K562 (cell line): ENCODE measurements at regions not wholly inside any gene's neighbourhood (a gene's known extent, or its start where the extent isn't known, plus 50 kb on each side); places are given as distances from the start of the nearest gene placed in this dataset.
A peak's percentile ranks its signal among the peaks of the same experiment; 100 is the strongest.

Source experiments
- BACH1 ChIP-seq: fragments of 200-800 bp; sonication (Bioruptor generic); IDR thresholded peaks from 2 replicates; pipeline ENCODE4 v1.6.1; 2016; ENCODE audit warnings: missing genetic modification characterization, missing compliant biosample characterization
- BRD9 ChIP-seq: fragments of 450-650 bp; IDR thresholded peaks from 2 replicates; pipeline ENCODE4 v1.6.1; 2018; ENCODE audit warnings: low read depth; ENCODE audit not compliant: partially characterized antibody
- CCAR2 ChIP-seq: fragments of 200-400 bp; formaldehyde crosslinking; IDR thresholded peaks from 2 replicates; pipeline ENCODE4 v1.6.1; 2017; ENCODE audit warnings: mild to moderate bottlenecking, low read depth, low read length
- DDX20 ChIP-seq: fragments of 450-650 bp; IDR thresholded peaks from 2 replicates; pipeline ENCODE4 v1.6.1; 2016; ENCODE audit warnings: missing genetic modification characterization, low read depth, mild to moderate bottlenecking, missing compliant biosample characterization, moderate library complexity
- EGR1 ChIP-seq: fragments of 450-650 bp; conservative IDR thresholded peaks from 2 replicates; pipeline ENCODE4 v1.6.1; 2017; ENCODE audit warnings: mild to moderate bottlenecking
- FOXJ2 ChIP-seq: fragments of 200-800 bp; sonication (Bioruptor generic); IDR thresholded peaks from 2 replicates; pipeline ENCODE4 v1.6.1; 2016; ENCODE audit warnings: missing genetic modification characterization, missing compliant biosample characterization
- KLF6 ChIP-seq: fragments of 250-450 bp; sonication (Bioruptor Pico); IDR thresholded peaks from 2 replicates; pipeline ENCODE4 v1.4.0; 2020; ENCODE audit warnings: mild to moderate bottlenecking, moderate library complexity, borderline replicate concordance
- MBD2 ChIP-seq: sonication (generic); IDR thresholded peaks from 2 replicates; pipeline ENCODE4 v1.6.1; 2016; ENCODE audit warnings: low read depth, borderline replicate concordance
- NFYB ChIP-seq: IDR thresholded peaks from 2 replicates; pipeline ENCODE4 v1.6.1; 2011; ENCODE audit warnings: mild to moderate bottlenecking, moderate library complexity; ENCODE audit not compliant: insufficient read length; ENCODE audit errors: extremely low read depth
- NUFIP1 ChIP-seq: fragments of 450-650 bp; IDR thresholded peaks from 2 replicates; pipeline ENCODE4 v1.6.1; 2018; ENCODE audit not compliant: partially characterized antibody
- PTTG1 ChIP-seq: fragments of 450-650 bp; IDR thresholded peaks from 2 replicates; pipeline ENCODE4 v1.6.1; 2016; ENCODE audit warnings: low read depth, mild to moderate bottlenecking, missing genetic modification characterization, missing compliant biosample characterization
- SRSF1 ChIP-seq: fragments of 200-400 bp; formaldehyde crosslinking; IDR thresholded peaks from 2 replicates; pipeline ENCODE4 v1.6.1; 2017; ENCODE audit warnings: mild to moderate bottlenecking, low read depth, low read length, moderate library complexity
- TOE1 ChIP-seq, 2 experiments: fragments of 450-650 bp in 1 of 2; sonication (generic) in 1 of 2; formaldehyde crosslinking in 1 of 2; IDR thresholded peaks; 2 replicates each; pipeline versions ENCODE4 v1.7.1 to v1.8.0; 2016 to 2022; ENCODE audit warnings: borderline replicate concordance in 2 of 2, mild to moderate bottlenecking in 2 of 2, antibody characterized with exemption in 1 of 2, inconsistent platforms in 1 of 2, low read depth in 1 of 2, missing genetic modification reagents in 1 of 2, moderate library complexity in 1 of 2
- ZBTB12 ChIP-seq: fragments of 250-450 bp; sonication (Bioruptor Pico); IDR thresholded peaks from 2 replicates; pipeline ENCODE4 v1.4.0; 2020
- ZBTB17 ChIP-seq: fragments of 450-650 bp; formaldehyde crosslinking; IDR thresholded peaks from 2 replicates; pipeline ENCODE4 v1.4.0; 2020; ENCODE audit warnings: mild to moderate bottlenecking
- ZNF239 ChIP-seq: fragments of 250-450 bp; sonication (Bioruptor Pico); IDR thresholded peaks from 2 replicates; pipeline ENCODE4 v1.4.0; 2020; ENCODE audit warnings: mild to moderate bottlenecking
- ZNF512 ChIP-seq: IDR thresholded peaks from 2 replicates; pipeline ENCODE4 v1.6.1; 2016; ENCODE audit warnings: missing genetic modification characterization, missing compliant biosample characterization
- ZNF589 ChIP-seq: fragments of 200-800 bp; sonication (Bioruptor generic); IDR thresholded peaks from 2 replicates; pipeline ENCODE4 v1.6.1; 2016; ENCODE audit warnings: low read depth, missing genetic modification characterization, missing compliant biosample characterization
- ZNF592 ChIP-seq: fragments of 450-650 bp; IDR thresholded peaks from 2 replicates; pipeline ENCODE4 v1.6.1; 2017; ENCODE audit warnings: antibody characterized with exemption, mild to moderate bottlenecking
- ZNF668 ChIP-seq: fragments of 250-450 bp; sonication (Bioruptor Pico); IDR thresholded peaks from 2 replicates; pipeline ENCODE4 v1.8.0; 2022; ENCODE audit warnings: mild to moderate bottlenecking, inconsistent platforms

GRCh38 chr2:105458076-105458475, 59.2 kb upstream of the FHL2 start (continued):
- peak; percentile 94 for TF ChIP-seq ZNF592
- no peak for TF ChIP-seq ZNF512
- no peak for TF ChIP-seq BRD9
- TF ChIP-seq ZNF589 (CRISPR knock-in tag) = peak; percentile 53; the same call in 1 of the 2 replicates
- TF ChIP-seq FOXJ2 (tag) = no peak
- TF ChIP-seq SRSF1 = no peak
- 0 out of 2 replicates have a peak, but pooled peaks have one; percentile 19 for TF ChIP-seq ZBTB12
- TF ChIP-seq EGR1 = peak; percentile 68
- TF ChIP-seq NUFIP1 = no peak
- no peak for TF ChIP-seq TOE1 (IDR thresholded peaks at IDR 0.05; ENCODE audit: borderline replicate concordance)
- no peak for TF ChIP-seq TOE1 (CRISPR knock-in tag; IDR thresholded peaks at IDR 0.05; ENCODE audit: borderline replicate concordance, low read depth)
- no peak for TF ChIP-seq NFYB
- TF ChIP-seq PTTG1 = peak; percentile 84
- TF ChIP-seq ZBTB17 (CRISPR knock-in tag) = 0 out of 2 replicates have a peak, but pooled peaks have one; percentile 32
- TF ChIP-seq ZNF668 = peak; percentile 85
- TF ChIP-seq MBD2 = no peak
- TF ChIP-seq DDX20 (tag) = peak; percentile 88
- TF ChIP-seq CCAR2 = no peak
- peak; percentile 84; the same call in 1 of the 2 replicates for TF ChIP-seq KLF6 (CRISPR knock-in tag)
- TF ChIP-seq BACH1 = peak; percentile 43; the same call in 1 of the 2 replicates
- TF ChIP-seq ZNF239 (CRISPR knock-in tag) = no peak
- TF ChIP-seq, all 486 proteins: peak for 45
